Spleen (tissue), 7 donors: ENCODE measurements at regions not wholly inside any gene's neighbourhood (a gene's known extent, or its start where the extent isn't known, plus 50 kb on each side); places are given as distances from the start of the nearest gene placed in this dataset.

ENCODE experiments used
- POLR2A ChIP-seq, 3 donors: fragments of 450-650 bp; IDR thresholded peaks; one replicate each; pipeline ENCODE4 v1.5.1; 2017; ENCODE audit warnings: antibody characterized with exemption in 3 of 3, mild to moderate bottlenecking in 1 of 3
- POLR2AphosphoS5 ChIP-seq, 3 donors: sonication (generic); formaldehyde crosslinking; IDR thresholded peaks; one replicate each; pipeline ENCODE4 v1.5.1; 2017; ENCODE audit warnings: antibody characterized with exemption in 3 of 3
- TF ChIP-seq, protein P1 (sequence below), 11 experiments: fragments of 200-600 bp in 7 of 11; fragments of 450-650 bp in 4 of 11; sonication (generic) in 4 of 11; IDR thresholded peaks in 8 of 11; conservative IDR thresholded peaks in 3 of 11; 1 replicate in 7 of 11; 2 replicates in 4 of 11; pipeline versions ENCODE4 v1.4.0 to v1.8.0; 2016 to 2021; ENCODE audit warnings: antibody characterized with exemption in 11 of 11, inconsistent platforms in 4 of 11, mild to moderate bottlenecking in 1 of 11
- donor health status: DM: no; HTN: no; CAD: no; lungs with moderate emphysema.
- donor health status: DM: no; HTN: no; CAD: no.
- donor health status: DM: no; HTN: no; CAD: no.

GRCh38 chr10:26937371-26937770, 76.6 kb upstream of the ABI1 start:
- TF ChIP-seq, protein P1, sequence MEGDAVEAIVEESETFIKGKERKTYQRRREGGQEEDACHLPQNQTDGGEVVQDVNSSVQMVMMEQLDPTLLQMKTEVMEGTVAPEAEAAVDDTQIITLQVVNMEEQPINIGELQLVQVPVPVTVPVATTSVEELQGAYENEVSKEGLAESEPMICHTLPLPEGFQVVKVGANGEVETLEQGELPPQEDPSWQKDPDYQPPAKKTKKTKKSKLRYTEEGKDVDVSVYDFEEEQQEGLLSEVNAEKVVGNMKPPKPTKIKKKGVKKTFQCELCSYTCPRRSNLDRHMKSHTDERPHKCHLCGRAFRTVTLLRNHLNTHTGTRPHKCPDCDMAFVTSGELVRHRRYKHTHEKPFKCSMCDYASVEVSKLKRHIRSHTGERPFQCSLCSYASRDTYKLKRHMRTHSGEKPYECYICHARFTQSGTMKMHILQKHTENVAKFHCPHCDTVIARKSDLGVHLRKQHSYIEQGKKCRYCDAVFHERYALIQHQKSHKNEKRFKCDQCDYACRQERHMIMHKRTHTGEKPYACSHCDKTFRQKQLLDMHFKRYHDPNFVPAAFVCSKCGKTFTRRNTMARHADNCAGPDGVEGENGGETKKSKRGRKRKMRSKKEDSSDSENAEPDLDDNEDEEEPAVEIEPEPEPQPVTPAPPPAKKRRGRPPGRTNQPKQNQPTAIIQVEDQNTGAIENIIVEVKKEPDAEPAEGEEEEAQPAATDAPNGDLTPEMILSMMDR (IDR thresholded peaks at IDR 0.05 in 8 of 11, conservative IDR thresholded peaks at IDR 0.05 in 3 of 11): no peak
- no peak for TF ChIP-seq POLR2A (IDR thresholded peaks at IDR 0.05)
- TF ChIP-seq POLR2AphosphoS5 (IDR thresholded peaks at IDR 0.05): no peak
